ENCODE measurements at regions not wholly inside any gene's neighbourhood (a gene's known extent, or its start where the extent isn't known, plus 50 kb on each side); places are given as distances from the start of the nearest gene placed in this dataset.
"Not testable (repeated sequence)": the region's sequence is repeated elsewhere in the genome, so short reads cannot be mapped to it uniquely, and the experiment has no call there.

- H4K20me1 ChIP-seq (ENCODE audit: control insufficient read depth, extremely low read depth, insufficient read depth, low read length); H3K9me3 ChIP-seq (ENCODE audit: control insufficient read depth, insufficient read depth, low read depth, low read length); H3K9ac ChIP-seq (ENCODE audit: insufficient read depth, low read length); H3K4me1 ChIP-seq (ENCODE audit: control insufficient read depth, extremely low read depth, insufficient read depth, low read length); H2AFZ ChIP-seq (ENCODE audit: low read length); H3K4me3 ChIP-seq (replicated peaks in 1 of 4; ENCODE audit: control extremely low read depth in 1 of 4, insufficient read depth in 1 of 4, low read depth in 3 of 4, low read length in 4 of 4); DNase-seq (ENCODE audit: low read depth in 2 of 2); H3K4me2 ChIP-seq (ENCODE audit: extremely low read depth, insufficient read depth, low read length); H3K27me3 ChIP-seq (ENCODE audit: control insufficient read depth, insufficient read depth, low read length); H3K27ac ChIP-seq (ENCODE audit: insufficient read depth, low read length); H3K79me2 ChIP-seq (ENCODE audit: control insufficient read depth, insufficient read depth, low read length); H3K36me3 ChIP-seq (ENCODE audit: control insufficient read depth, insufficient read depth, low read length): not testable (repeated sequence)
Measured at GRCh38 chr7:5121256-5121655, 68.8 kb upstream of the WIPI2 start.

- not testable (repeated sequence) for DNase-seq (ENCODE audit: low read depth in 2 of 2); H3K27me3 ChIP-seq (ENCODE audit: control insufficient read depth, insufficient read depth, low read length); H3K4me2 ChIP-seq (ENCODE audit: extremely low read depth, insufficient read depth, low read length); H3K36me3 ChIP-seq (ENCODE audit: control insufficient read depth, insufficient read depth, low read length); H2AFZ ChIP-seq (ENCODE audit: low read length); H4K20me1 ChIP-seq (ENCODE audit: control insufficient read depth, extremely low read depth, insufficient read depth, low read length); H3K79me2 ChIP-seq (ENCODE audit: control insufficient read depth, insufficient read depth, low read length); H3K9ac ChIP-seq (ENCODE audit: insufficient read depth, low read length); H3K9me3 ChIP-seq (ENCODE audit: control insufficient read depth, insufficient read depth, low read depth, low read length); H3K4me1 ChIP-seq (ENCODE audit: control insufficient read depth, extremely low read depth, insufficient read depth, low read length); H3K4me3 ChIP-seq (replicated peaks in 1 of 4; ENCODE audit: control extremely low read depth in 1 of 4, insufficient read depth in 1 of 4, low read depth in 3 of 4, low read length in 4 of 4); H3K27ac ChIP-seq (ENCODE audit: insufficient read depth, low read length)
Measured at GRCh38 chr7:5131238-5131637, 58.8 kb upstream of the WIPI2 start.

GRCh38 chr7:5132539-5132938, 57.5 kb upstream of the WIPI2 start:
- DNase-seq (ENCODE audit: low read depth in 2 of 2), result no peak
- H3K4me2 ChIP-seq (ENCODE audit: extremely low read depth, insufficient read depth, low read length), result no peak overlapping the region
- H3K9me3 ChIP-seq (ENCODE audit: control insufficient read depth, insufficient read depth, low read depth, low read length), result no peaks in the 10 kb centered on the region
- no peaks in the 10 kb centered on the region for H3K79me2 ChIP-seq (ENCODE audit: control insufficient read depth, insufficient read depth, low read length)
- no peaks in the 10 kb centered on the region for H3K27me3 ChIP-seq (ENCODE audit: control insufficient read depth, insufficient read depth, low read length)
- no peaks in the 10 kb centered on the region for H3K36me3 ChIP-seq (ENCODE audit: control insufficient read depth, insufficient read depth, low read length)
- H4K20me1 ChIP-seq (ENCODE audit: control insufficient read depth, extremely low read depth, insufficient read depth, low read length), result no peaks in the 10 kb centered on the region
- no peak overlapping the region for H3K4me3 ChIP-seq (replicated peaks in 1 of 4; ENCODE audit: control extremely low read depth in 1 of 4, insufficient read depth in 1 of 4, low read depth in 3 of 4, low read length in 4 of 4)
- no peak overlapping the region for H2AFZ ChIP-seq (ENCODE audit: low read length)
- H3K9ac ChIP-seq (ENCODE audit: insufficient read depth, low read length), result no peak overlapping the region
- H3K4me1 ChIP-seq (ENCODE audit: control insufficient read depth, extremely low read depth, insufficient read depth, low read length), result no peaks in the 10 kb centered on the region
- no peak overlapping the region for H3K27ac ChIP-seq (ENCODE audit: insufficient read depth, low read length)
- TF ChIP-seq EZH2 (IDR thresholded peaks at IDR 0.05; ENCODE audit: low read length, missing control alignments) (no peak), CTCF (conservative IDR thresholded peaks at IDR 0.05 in 1 of 2, IDR thresholded peaks at IDR 0.05 in 1 of 2; ENCODE audit: low read depth in 1 of 2, low read length in 2 of 2) (no peak)

- Histone ChIP-seq H3K9me3 (ENCODE audit: control insufficient read depth, insufficient read depth, low read depth, low read length) (no peaks in the 10 kb centered on the region), H3K79me2 (ENCODE audit: control insufficient read depth, insufficient read depth, low read length) (no peaks in the 10 kb centered on the region), H3K4me1 (ENCODE audit: control insufficient read depth, extremely low read depth, insufficient read depth, low read length) (no peaks in the 10 kb centered on the region), H3K4me2 (ENCODE audit: extremely low read depth, insufficient read depth, low read length) (no peak overlapping the region), H3K36me3 (ENCODE audit: control insufficient read depth, insufficient read depth, low read length) (no peaks in the 10 kb centered on the region), H3K9ac (ENCODE audit: insufficient read depth, low read length) (no peak overlapping the region), H3K27ac (ENCODE audit: insufficient read depth, low read length) (no peak overlapping the region), H2AFZ (ENCODE audit: low read length) (no peak overlapping the region), H4K20me1 (ENCODE audit: control insufficient read depth, extremely low read depth, insufficient read depth, low read length) (no peaks in the 10 kb centered on the region), H3K4me3 (replicated peaks in 1 of 4; ENCODE audit: control extremely low read depth in 1 of 4, insufficient read depth in 1 of 4, low read depth in 3 of 4, low read length in 4 of 4) (no peak overlapping the region), H3K27me3 (ENCODE audit: control insufficient read depth, insufficient read depth, low read length) (no peaks in the 10 kb centered on the region)
- TF ChIP-seq EZH2 (IDR thresholded peaks at IDR 0.05; ENCODE audit: low read length, missing control alignments) (no peak), CTCF (conservative IDR thresholded peaks at IDR 0.05 in 1 of 2, IDR thresholded peaks at IDR 0.05 in 1 of 2; ENCODE audit: low read depth in 1 of 2, low read length in 2 of 2) (peak; percentile 18 to 40)
- peak; percentile 3 to 11 for DNase-seq (ENCODE audit: low read depth in 2 of 2)
Measured at GRCh38 chr7:5139998-5140397, 50.0 kb upstream of the WIPI2 start.
